SK-N-SH (cell line): ENCODE measurements at regions not wholly inside any gene's neighbourhood (a gene's known extent, or its start where the extent isn't known, plus 50 kb on each side); places are given as distances from the start of the nearest gene placed in this dataset.

Experiments
- CTCF ChIA-PET: fragments of 300-600, 350-600 bp; formaldehyde crosslinking; extraction: SDS; loops from one replicate; lab custom pipeline; 2021; lab: Yijun Ruan, JAX
- POLR2A ChIA-PET: fragments of 350-600 bp; sonication (Branson Sonifier 250); formaldehyde crosslinking; extraction: SDS; loops from one replicate; lab custom pipeline; 2020; ENCODE audit warnings: antibody characterized with exemption, inconsistent platforms; lab: Yijun Ruan, JAX
- DNase-seq: peaks from one replicate; pipeline ENCODE4 v3.0.0; 2012
- H2AFZ ChIP-seq: fragments of 200-600 bp; sonication (generic); 2 replicates; pipeline ENCODE4 v1.8.1; 2016; ENCODE audit warnings: antibody characterized with exemption, mild to moderate bottlenecking, low read depth
- H3F3A ChIP-seq: fragments of 200-600 bp; sonication (generic); replicated peaks from 2 replicates; pipeline ENCODE3; 2016; ENCODE audit warnings: antibody characterized with exemption, mild to moderate bottlenecking; ENCODE audit not compliant: insufficient read depth
- H3K27ac ChIP-seq, 2 experiments: fragments of 200-500 bp in 1 of 2; fragments of 200-600 bp in 1 of 2; sonication (Bioruptor generic) in 1 of 2; sonication (generic), shearing (Covaris generic) in 1 of 2; 2 replicates each; pipeline versions ENCODE4 v1.5.1 to v1.6.1; 2014 to 2016; ENCODE audit warnings: low read depth in 2 of 2, inconsistent platforms in 1 of 2, low read length in 1 of 2, mild to moderate bottlenecking in 1 of 2, mixed read lengths in 1 of 2
- H3K27me3 ChIP-seq: fragments of 200-600 bp; sonication (generic), shearing (Covaris generic); 2 replicates; pipeline ENCODE4 v1.6.1; 2016; ENCODE audit warnings: mixed run types; ENCODE audit not compliant: insufficient read depth
- H3K36me3 ChIP-seq, 2 experiments: fragments of 200-500 bp in 1 of 2; fragments of 200-600 bp in 1 of 2; sonication (Bioruptor generic) in 1 of 2; sonication (generic) in 1 of 2; replicated peaks in 1 of 2; 2 replicates each; pipeline versions ENCODE3 to v1.5.1; 2014 to 2016; ENCODE audit warnings: low read length in 1 of 2, mild to moderate bottlenecking in 1 of 2; ENCODE audit not compliant: insufficient read depth in 2 of 2, control insufficient read depth in 1 of 2
- H3K4me1 ChIP-seq, 2 experiments: fragments of 200-500 bp in 1 of 2; fragments of 200-600 bp in 1 of 2; sonication (Bioruptor generic) in 1 of 2; sonication (generic), shearing (Covaris generic) in 1 of 2; 2 replicates each; pipeline versions ENCODE4 v1.5.1 to v1.6.1; 2014 to 2016; ENCODE audit warnings: low read depth in 1 of 2, low read length in 1 of 2, mixed run types in 1 of 2; ENCODE audit not compliant: insufficient read depth in 2 of 2, control insufficient read depth in 1 of 2
- H3K4me2 ChIP-seq: fragments of 200-600 bp; sonication (generic), shearing (Covaris generic); 2 replicates; pipeline ENCODE4 v1.6.1; 2017; ENCODE audit warnings: mixed run types
- H3K4me3 ChIP-seq, 2 experiments: fragments of 200-500 bp in 1 of 2; fragments of 200-600 bp in 1 of 2; sonication (Bioruptor generic) in 1 of 2; sonication (generic), shearing (Covaris generic) in 1 of 2; 2 replicates each; pipeline versions ENCODE4 v1.5.1 to v1.8.1; 2014 to 2016; ENCODE audit warnings: low read depth in 2 of 2, inconsistent platforms in 1 of 2, low read length in 1 of 2, mild to moderate bottlenecking in 1 of 2, mixed read lengths in 1 of 2, moderate library complexity in 1 of 2
- H3K79me2 ChIP-seq: fragments of 200-600 bp; sonication (generic); 2 replicates; pipeline ENCODE4 v1.8.1; 2017; ENCODE audit warnings: mild to moderate bottlenecking; ENCODE audit not compliant: insufficient read depth
- H3K9ac ChIP-seq: fragments of 200-600 bp; sonication (generic); 2 replicates; pipeline ENCODE4 v1.6.1; 2017; ENCODE audit warnings: mixed run types
- H3K9me2 ChIP-seq: fragments of 200-600 bp; sonication (generic); 2 replicates; pipeline ENCODE4 v1.6.1; 2017; ENCODE audit warnings: mixed run types
- H3K9me3 ChIP-seq: fragments of 200-600 bp; sonication (generic); 2 replicates; pipeline ENCODE4 v1.6.1; 2017; ENCODE audit warnings: mixed run types, mild to moderate bottlenecking, moderate library complexity
- H4K20me1 ChIP-seq: fragments of 200-600 bp; sonication (generic); 2 replicates; pipeline ENCODE4 v1.6.1; 2017; ENCODE audit warnings: mild to moderate bottlenecking, mixed run types; ENCODE audit not compliant: insufficient read depth
- CHD2 ChIP-seq: fragments of 150-350 bp; IDR thresholded peaks from 2 replicates; pipeline ENCODE4 v1.6.1; 2018; ENCODE audit warnings: low read length; ENCODE audit not compliant: partially characterized antibody
- CTCF ChIP-seq: fragments of 200-600 bp; sonication (generic); IDR thresholded peaks from 2 replicates; pipeline ENCODE4 v1.6.1; 2017; ENCODE audit warnings: antibody characterized with exemption, mild to moderate bottlenecking, moderate library complexity
- EP300 ChIP-seq, 2 experiments: IDR thresholded peaks; 2 replicates each; pipeline versions ENCODE4 v1.4.0 to v1.6.1; 2012; ENCODE audit warnings: borderline replicate concordance in 1 of 2, low read depth in 1 of 2, low read length in 1 of 2
- EZH2phosphoT487 ChIP-seq: fragments of 200-600 bp; sonication (generic); IDR thresholded peaks from 2 replicates; pipeline ENCODE4 v1.6.1; 2017; ENCODE audit warnings: low read depth, mixed run types, mild to moderate bottlenecking, antibody characterized with exemption, moderate library complexity, borderline replicate concordance
- FOXJ3 ChIP-seq: sonication (generic); formaldehyde crosslinking; IDR thresholded peaks from 2 replicates; pipeline ENCODE4 v1.5.1; 2020; ENCODE audit warnings: mild to moderate bottlenecking, missing genetic modification reagents
- GABPA ChIP-seq: IDR thresholded peaks from 2 replicates; pipeline ENCODE4 v1.4.0; 2012; ENCODE audit warnings: low read depth, mild to moderate bottlenecking
- MAX ChIP-seq: IDR thresholded peaks from 2 replicates; pipeline ENCODE4 v1.4.0; 2012; ENCODE audit warnings: low read depth
- MEF2A ChIP-seq: IDR thresholded peaks from 2 replicates; pipeline ENCODE4 v1.4.0; 2012; ENCODE audit warnings: low read depth, borderline replicate concordance
- MXI1 ChIP-seq: IDR thresholded peaks from 2 replicates; pipeline ENCODE4 v1.6.1; 2012; ENCODE audit warnings: mild to moderate bottlenecking, low read depth, low read length, improper control_type of control experiment
- PBX3 ChIP-seq: IDR thresholded peaks from 2 replicates; pipeline ENCODE4; 2012
- RCOR1 ChIP-seq: fragments of 150-350 bp; IDR thresholded peaks from 2 replicates; pipeline ENCODE4 v1.6.1; 2017; ENCODE audit warnings: antibody characterized with exemption, low read length
- SIN3A ChIP-seq: IDR thresholded peaks from 2 replicates; pipeline ENCODE4 v1.6.1; 2012; ENCODE audit warnings: low read depth, mild to moderate bottlenecking, low read length, moderate library complexity, borderline replicate concordance
- TEAD4 ChIP-seq: IDR thresholded peaks from 2 replicates; pipeline ENCODE4 v1.4.0; 2012; ENCODE audit warnings: mild to moderate bottlenecking, borderline replicate concordance; ENCODE audit not compliant: insufficient read depth
- USF1 ChIP-seq: IDR thresholded peaks from 2 replicates; pipeline ENCODE4 v1.4.0; 2012; ENCODE audit warnings: low read depth, borderline replicate concordance
- ZBTB33 ChIP-seq: IDR thresholded peaks from 2 replicates; pipeline ENCODE4 v1.4.0; 2012; ENCODE audit warnings: low read depth, borderline replicate concordance
- WGBS: methylation state at CpG from one replicate; pipeline ENCODE4 v1.1.6; 2017; ENCODE audit warnings: low lambda C conversion rate; 5-methylcytosine and 5-hydroxymethylcytosine counted together

- H3K27me3 ChIP-seq = no peaks in the 10 kb centered on the region
- no peak overlapping the region for H3K4me2 ChIP-seq
- H3K9me3 ChIP-seq = no peaks in the 10 kb centered on the region
- POLR2A ChIA-PET = no interaction called here
- CTCF ChIA-PET = interaction anchor here (0.7 to 1.1 kb wide), 2 partner anchors 177 to 185 kb away, joined by 3 to 4 read pairs; no protein-coding TSS in a partner anchor
- DNase-seq = no peak
- H3K9ac ChIP-seq = no peak overlapping the region
- H4K20me1 ChIP-seq = no peaks in the 10 kb centered on the region
- no peaks in the 10 kb centered on the region for H3K36me3 ChIP-seq
- H3K9me2 ChIP-seq = no peaks in the 10 kb centered on the region
- no peak overlapping the region for H3K4me3 ChIP-seq
- H3F3A ChIP-seq = no peaks in the 10 kb centered on the region
- H2AFZ ChIP-seq = no peak overlapping the region
- no peaks in the 10 kb centered on the region for H3K79me2 ChIP-seq
- TF ChIP-seq USF1 (no peak), CTCF (no peak), EZH2phosphoT487 (no peak), MEF2A (no peak), PBX3 (no peak)
- H3K27ac ChIP-seq = no peak overlapping the region
- H3K4me1 ChIP-seq = peaks cover 0 to 14% of the 10 kb centered on the region in 2 experiments; a peak in 2 of 4 replicates
Observed at GRCh38 chr10:88212069-88212468, 348.6 kb downstream of the PTEN start.

- POLR2A ChIA-PET = no interaction called here
Observed at GRCh38 chr10:88213065-88213605, 349.7 kb downstream of the PTEN start.

More at GRCh38 chr10:88213065-88213605, 349.7 kb downstream of the PTEN start:
- no peaks in the 10 kb centered on the region for H3F3A ChIP-seq
- TF ChIP-seq TEAD4 (no peak), GABPA (no peak), EP300 (IDR thresholded peaks at IDR 0.05; ENCODE audit: borderline replicate concordance in 1 of 2, low read depth in 1 of 2, low read length in 1 of 2) (no peak), MAX (no peak), RCOR1 (no peak), SIN3A (no peak), CTCF (no peak), ZBTB33 (no peak), FOXJ3 (CRISPR knock-in tag) (no peak), EZH2phosphoT487 (no peak), MXI1 (no peak), CHD2 (no peak)
- TF ChIP-seq, all 33 proteins: peak for 0
- no peaks in the 10 kb centered on the region for H3K36me3 ChIP-seq
- CTCF ChIA-PET = interaction anchor here (0.7 to 1.1 kb wide), 3 partner anchors 16 to 184 kb away, joined by 3 to 4 read pairs (median 3); no protein-coding TSS in a partner anchor
- no peaks in the 10 kb centered on the region for H3K9me2 ChIP-seq
- H3K27ac ChIP-seq = no peak overlapping the region
- H3K9ac ChIP-seq = no peak overlapping the region
- no peak overlapping the region for H3K4me2 ChIP-seq
- WGBS = 86% methylated on average over 6 of the region's 6 CpGs
- H3K4me1 ChIP-seq = peaks cover 0 to 6% of the 10 kb centered on the region in 2 experiments; a peak in 2 of 4 replicates
- H4K20me1 ChIP-seq = no peaks in the 10 kb centered on the region
- H3K27me3 ChIP-seq = no peaks in the 10 kb centered on the region
- H3K9me3 ChIP-seq = no peaks in the 10 kb centered on the region
- H3K79me2 ChIP-seq = no peaks in the 10 kb centered on the region
- DNase-seq = no peak
- no peak overlapping the region for H2AFZ ChIP-seq
- H3K4me3 ChIP-seq = no peak overlapping the region
